H9 (cell line): ENCODE measurements at regions not wholly inside any gene's neighbourhood (a gene's known extent, or its start where the extent isn't known, plus 50 kb on each side); places are given as distances from the start of the nearest gene placed in this dataset.

Experiments
- DNase-seq: peaks from one replicate; pipeline ENCODE4 v3.0.0-alpha.2; 2017
- H2AFZ ChIP-seq: one replicate; pipeline ENCODE4 v1.6.1; 2013; ENCODE audit warnings: mild to moderate bottlenecking, low read length, control low read depth, moderate library complexity
- H2AK5ac ChIP-seq: 2 replicates; pipeline ENCODE4 v1.6.1; 2013; ENCODE audit warnings: low read length, control low read depth, mixed read lengths; ENCODE audit not compliant: insufficient read length
- H2BK120ac ChIP-seq: one replicate; pipeline ENCODE4 v1.6.1; 2013; ENCODE audit warnings: low read depth, mild to moderate bottlenecking, low read length, control low read depth, inconsistent platforms; ENCODE audit not compliant: poor library complexity, severe bottlenecking
- H2BK12ac ChIP-seq: 2 replicates; pipeline ENCODE4 v1.6.1; 2013; ENCODE audit warnings: low read length, control low read depth, mixed read lengths, low read depth; ENCODE audit not compliant: insufficient read length
- H2BK15ac ChIP-seq: 2 replicates; pipeline ENCODE4 v1.6.1; 2013; ENCODE audit warnings: low read depth, low read length, control low read depth
- H2BK20ac ChIP-seq: one replicate; pipeline ENCODE4 v1.6.1; 2013; ENCODE audit warnings: low read depth, mild to moderate bottlenecking, low read length, control low read depth, inconsistent platforms; ENCODE audit not compliant: poor library complexity, severe bottlenecking
- H2BK5ac ChIP-seq: 2 replicates; pipeline ENCODE4 v1.6.1; 2013; ENCODE audit warnings: low read length, control low read depth, mixed read lengths; ENCODE audit not compliant: insufficient read length
- H3K14ac ChIP-seq: 2 replicates; pipeline ENCODE4 v1.6.1; 2013; ENCODE audit warnings: low read length, control low read depth; ENCODE audit not compliant: insufficient read depth
- H3K18ac ChIP-seq: 2 replicates; pipeline ENCODE4 v1.6.1; 2013; ENCODE audit warnings: low read depth, mild to moderate bottlenecking, mixed read lengths, low read length, control low read depth; ENCODE audit not compliant: insufficient read length
- H3K23ac ChIP-seq: 2 replicates; pipeline ENCODE4 v1.6.1; 2013; ENCODE audit warnings: low read length, control low read depth, mixed read lengths, low read depth; ENCODE audit not compliant: insufficient read length
- H3K23me2 ChIP-seq: 2 replicates; pipeline ENCODE4 v1.6.1; 2013; ENCODE audit warnings: low read depth, mild to moderate bottlenecking, mixed read lengths, low read length, control low read depth; ENCODE audit not compliant: insufficient read length, poor library complexity, severe bottlenecking
- H3K27ac ChIP-seq: 2 replicates; pipeline ENCODE4 v1.5.1; 2013; ENCODE audit warnings: low read length, control low read depth, mixed read lengths, low read depth; ENCODE audit not compliant: insufficient read length
- H3K27me3 ChIP-seq: 2 replicates; pipeline ENCODE4 v1.6.1; 2013; ENCODE audit warnings: low read length, control low read depth, inconsistent platforms; ENCODE audit not compliant: insufficient read depth
- H3K4ac ChIP-seq: 2 replicates; pipeline ENCODE4 v1.6.1; 2013; ENCODE audit warnings: low read depth, mild to moderate bottlenecking, control low read depth, inconsistent platforms, low read length, moderate library complexity
- H3K4me1 ChIP-seq: 2 replicates; pipeline ENCODE4 v1.6.1; 2013; ENCODE audit warnings: low read length, control low read depth, inconsistent platforms; ENCODE audit not compliant: insufficient read depth
- H3K4me2 ChIP-seq: 2 replicates; pipeline ENCODE4 v1.6.1; 2013; ENCODE audit warnings: low read length, control low read depth, mixed read lengths; ENCODE audit not compliant: insufficient read length, insufficient read depth
- H3K56ac ChIP-seq: 2 replicates; pipeline ENCODE4 v1.6.1; 2013; ENCODE audit warnings: low read depth, mild to moderate bottlenecking, mixed read lengths, low read length, control low read depth; ENCODE audit not compliant: insufficient read length
- H3K79me1 ChIP-seq: 2 replicates; pipeline ENCODE4 v1.6.1; 2013; ENCODE audit warnings: low read depth, mild to moderate bottlenecking, moderate library complexity, low read length, control low read depth, inconsistent platforms; ENCODE audit not compliant: insufficient read depth, poor library complexity, severe bottlenecking
- H3K79me2 ChIP-seq: 2 replicates; pipeline ENCODE4 v1.6.1; 2013; ENCODE audit warnings: low read length, control low read depth, inconsistent platforms; ENCODE audit not compliant: insufficient read depth
- H3K9ac ChIP-seq: 2 replicates; pipeline ENCODE4 v1.6.1; 2013; ENCODE audit warnings: low read length, control low read depth, mixed read lengths; ENCODE audit not compliant: insufficient read length; ENCODE audit errors: extremely low read depth
- H3K9me3 ChIP-seq: one replicate; pipeline ENCODE4 v1.6.1; 2013; ENCODE audit warnings: low read depth, low read length, inconsistent platforms; ENCODE audit not compliant: control insufficient read depth
- H3T11ph ChIP-seq: one replicate; pipeline ENCODE4 v1.6.1; 2013; ENCODE audit warnings: mild to moderate bottlenecking, low read length, control low read depth, inconsistent platforms
- H4K20me1 ChIP-seq: one replicate; pipeline ENCODE4 v1.6.1; 2013; ENCODE audit not compliant: control insufficient read depth, insufficient read length, insufficient read depth
- H4K5ac ChIP-seq: 2 replicates; pipeline ENCODE4 v1.6.1; 2013; ENCODE audit warnings: low read depth, mild to moderate bottlenecking, mixed read lengths, low read length, control low read depth; ENCODE audit not compliant: insufficient read length
- H4K8ac ChIP-seq: replicated peaks from 2 replicates; pipeline ENCODE4 v1.6.1; 2013; ENCODE audit warnings: low read length, control low read depth, mixed read lengths, low read depth; ENCODE audit not compliant: insufficient read length
- H4K91ac ChIP-seq: 2 replicates; pipeline ENCODE4 v1.6.1; 2013; ENCODE audit warnings: low read depth, mild to moderate bottlenecking, moderate library complexity, mixed read lengths, low read length, control low read depth; ENCODE audit not compliant: insufficient read length
- H3K27ac Mint-ChIP-seq, 3 experiments: 2 replicates in 2 of 3; 3 replicates in 1 of 3; pipeline ENCODE4 v1.8.0; 2020 to 2021; ENCODE audit warnings: mixed read lengths in 3 of 3, mild to moderate bottlenecking in 1 of 3, moderate library complexity in 1 of 3
- H3K27me3 Mint-ChIP-seq: 2 replicates; pipeline ENCODE4 v1.8.0; 2021; ENCODE audit warnings: low read depth, mild to moderate bottlenecking, moderate library complexity, mixed read lengths
- H3K36me3 Mint-ChIP-seq, 3 experiments: 2 replicates in 2 of 3; 3 replicates in 1 of 3; pipeline ENCODE4 v1.8.0; 2020 to 2021; ENCODE audit warnings: low read depth in 3 of 3, mixed read lengths in 3 of 3; ENCODE audit not compliant: insufficient read depth in 1 of 3
- H3K4me1 Mint-ChIP-seq, 2 experiments: 2 replicates each; pipeline ENCODE4 v1.8.0; 2020; ENCODE audit warnings: mixed read lengths in 2 of 2
- H3K4me3 Mint-ChIP-seq, 2 experiments: 2 replicates in 1 of 2; 3 replicates in 1 of 2; pipeline ENCODE4 v1.8.0; 2020 to 2021; ENCODE audit warnings: mild to moderate bottlenecking in 2 of 2, mixed read lengths in 2 of 2, moderate library complexity in 1 of 2
- H3K9me3 Mint-ChIP-seq, 2 experiments: 2 replicates in 1 of 2; 3 replicates in 1 of 2; pipeline ENCODE4 v1.8.0; 2020; ENCODE audit warnings: mild to moderate bottlenecking in 2 of 2, mixed read lengths in 2 of 2, moderate library complexity in 1 of 2
- WGBS: extraction: QIAGEN DNeasy Blood & Tissue Kit; methylation state at CpG from one replicate; pipeline ENCODE4 v1.1.7; 2013; ENCODE audit warnings: missing lambda C conversion rate, low lambda C conversion rate, mixed read lengths; ENCODE audit not compliant: insufficient read length; ENCODE audit errors: extremely low coverage; 5-methylcytosine and 5-hydroxymethylcytosine counted together
- TF ChIP-seq, protein P1 (sequence below): fragments of 200-600 bp; sonication (generic); conservative IDR thresholded peaks from 3 replicates; pipeline ENCODE4 v1.8.0; 2021; ENCODE audit warnings: antibody characterized with exemption, mild to moderate bottlenecking

DNA sequence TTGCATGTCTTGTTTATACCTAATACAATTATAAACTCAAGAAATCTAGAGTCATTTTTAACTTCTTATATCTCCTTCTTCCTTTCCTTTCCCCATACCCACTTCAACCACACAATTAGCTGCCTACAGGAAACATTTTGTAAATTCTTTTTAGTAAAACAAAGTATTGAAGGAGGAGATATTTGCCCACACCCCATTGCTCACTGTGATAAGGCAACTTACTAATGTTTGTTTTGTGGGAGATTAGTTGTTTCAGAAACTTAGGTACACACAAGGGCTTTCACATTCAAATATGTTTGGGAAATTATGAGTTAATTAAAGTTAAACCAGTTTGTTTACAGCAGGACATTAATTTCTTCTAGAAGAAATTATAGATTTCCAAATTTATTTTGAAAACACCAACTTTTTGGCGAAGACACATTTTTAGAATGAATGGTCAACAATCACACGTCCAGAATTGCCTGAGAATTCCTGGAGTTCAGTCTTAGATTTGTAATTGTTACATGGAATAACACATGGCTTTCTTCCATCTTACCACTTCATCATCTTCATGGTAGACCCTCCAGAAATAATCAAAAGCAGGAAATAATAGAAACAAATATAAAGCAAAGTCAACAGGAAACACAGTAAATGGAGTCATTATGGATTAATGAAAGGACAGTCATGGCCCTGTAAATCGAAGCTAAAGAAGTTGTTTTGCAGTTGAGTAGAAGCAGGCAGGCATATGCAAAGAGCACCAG, 62.5 kb upstream of the RAB27B start:
- WGBS: no CpG with 5 or more reads among the region's 3 CpGs
- no peak overlapping the region for H3K27ac ChIP-seq
- no peaks in the 10 kb centered on the region for H3K23me2 ChIP-seq
- H3K9ac ChIP-seq: no peak overlapping the region
- H3K4ac ChIP-seq: no peak overlapping the region
- no peak overlapping the region for H2BK120ac ChIP-seq
- no peak overlapping the region for H2BK12ac ChIP-seq
- H3K4me1 ChIP-seq: peaks cover 7% of the 10 kb centered on the region
- no peak overlapping the region for H3K4me3 Mint-ChIP-seq
- no peak overlapping the region for H3K4me2 ChIP-seq
- H2BK5ac ChIP-seq: no peak overlapping the region
- H2AFZ ChIP-seq: no peak overlapping the region
- no peak overlapping the region for H3K18ac ChIP-seq
- no peaks in the 10 kb centered on the region for H3K79me1 ChIP-seq
- H3K14ac ChIP-seq: no peak overlapping the region
- H3T11ph ChIP-seq: no peak overlapping the region
- no peak overlapping the region for H3K56ac ChIP-seq
- no peak for DNase-seq
- no peaks in the 10 kb centered on the region for H3K27me3 Mint-ChIP-seq
- no peaks in the 10 kb centered on the region for H3K79me2 ChIP-seq
- TF ChIP-seq, protein P1, sequence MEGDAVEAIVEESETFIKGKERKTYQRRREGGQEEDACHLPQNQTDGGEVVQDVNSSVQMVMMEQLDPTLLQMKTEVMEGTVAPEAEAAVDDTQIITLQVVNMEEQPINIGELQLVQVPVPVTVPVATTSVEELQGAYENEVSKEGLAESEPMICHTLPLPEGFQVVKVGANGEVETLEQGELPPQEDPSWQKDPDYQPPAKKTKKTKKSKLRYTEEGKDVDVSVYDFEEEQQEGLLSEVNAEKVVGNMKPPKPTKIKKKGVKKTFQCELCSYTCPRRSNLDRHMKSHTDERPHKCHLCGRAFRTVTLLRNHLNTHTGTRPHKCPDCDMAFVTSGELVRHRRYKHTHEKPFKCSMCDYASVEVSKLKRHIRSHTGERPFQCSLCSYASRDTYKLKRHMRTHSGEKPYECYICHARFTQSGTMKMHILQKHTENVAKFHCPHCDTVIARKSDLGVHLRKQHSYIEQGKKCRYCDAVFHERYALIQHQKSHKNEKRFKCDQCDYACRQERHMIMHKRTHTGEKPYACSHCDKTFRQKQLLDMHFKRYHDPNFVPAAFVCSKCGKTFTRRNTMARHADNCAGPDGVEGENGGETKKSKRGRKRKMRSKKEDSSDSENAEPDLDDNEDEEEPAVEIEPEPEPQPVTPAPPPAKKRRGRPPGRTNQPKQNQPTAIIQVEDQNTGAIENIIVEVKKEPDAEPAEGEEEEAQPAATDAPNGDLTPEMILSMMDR: no peak
- peak overlapping the region in 2 of 3 experiments; percentile 34 to 66; a peak in 4 of 7 replicates for H3K27ac Mint-ChIP-seq
- H4K20me1 ChIP-seq: no peaks in the 10 kb centered on the region
- H2BK20ac ChIP-seq: no peak overlapping the region
- no peaks in the 10 kb centered on the region for H3K9me3 Mint-ChIP-seq
- H4K91ac ChIP-seq: no peak overlapping the region
- H3K27me3 ChIP-seq: no peaks in the 10 kb centered on the region
- H3K23ac ChIP-seq: no peak overlapping the region
- H4K5ac ChIP-seq: no peak overlapping the region
- H3K9me3 ChIP-seq: no peaks in the 10 kb centered on the region
- H4K8ac ChIP-seq: no peak overlapping the region
- H3K36me3 Mint-ChIP-seq: no peaks in the 10 kb centered on the region; a peak in 1 of 7 replicates
- H3K4me1 Mint-ChIP-seq: peaks cover 30 to 40% of the 10 kb centered on the region in 2 experiments
- no peak overlapping the region for H2AK5ac ChIP-seq
- H2BK15ac ChIP-seq: no peak overlapping the region
